Adipocyte (in vitro differentiated cells): ENCODE measurements at regions not wholly inside any gene's neighbourhood (a gene's known extent, or its start where the extent isn't known, plus 50 kb on each side); places are given as distances from the start of the nearest gene placed in this dataset.

ENCODE experiments used
- DNase-seq: peaks from one replicate; pipeline ENCODE4 v3.0.0-alpha.2; 2015; ENCODE audit warnings: low read depth
- H3K27me3 ChIP-seq: replicated peaks from 2 replicates; pipeline ENCODE4 v1.7.0; 2013; ENCODE audit warnings: mild to moderate bottlenecking, low read length, moderate library complexity; ENCODE audit not compliant: control insufficient read depth, insufficient read depth
- H3K36me3 ChIP-seq: 2 replicates; pipeline ENCODE4 v1.7.0; 2013; ENCODE audit warnings: low read length, mild to moderate bottlenecking, moderate library complexity; ENCODE audit not compliant: control insufficient read depth, insufficient read depth, severe bottlenecking
- H3K4me1 ChIP-seq: 2 replicates; pipeline ENCODE4 v1.7.0; 2013; ENCODE audit warnings: mild to moderate bottlenecking, low read length, moderate library complexity; ENCODE audit not compliant: control insufficient read depth, insufficient read depth
- H3K4me3 ChIP-seq: 2 replicates; pipeline ENCODE4 v1.7.0; 2013; ENCODE audit warnings: mild to moderate bottlenecking, low read length, moderate library complexity
- H3K9ac ChIP-seq: 2 replicates; pipeline ENCODE4 v1.7.0; 2013; ENCODE audit warnings: mild to moderate bottlenecking, low read length, moderate library complexity
- H3K9me3 ChIP-seq: 2 replicates; pipeline ENCODE4 v1.7.0; 2013; ENCODE audit warnings: mild to moderate bottlenecking, low read length, moderate library complexity; ENCODE audit not compliant: control insufficient read depth

DNA sequence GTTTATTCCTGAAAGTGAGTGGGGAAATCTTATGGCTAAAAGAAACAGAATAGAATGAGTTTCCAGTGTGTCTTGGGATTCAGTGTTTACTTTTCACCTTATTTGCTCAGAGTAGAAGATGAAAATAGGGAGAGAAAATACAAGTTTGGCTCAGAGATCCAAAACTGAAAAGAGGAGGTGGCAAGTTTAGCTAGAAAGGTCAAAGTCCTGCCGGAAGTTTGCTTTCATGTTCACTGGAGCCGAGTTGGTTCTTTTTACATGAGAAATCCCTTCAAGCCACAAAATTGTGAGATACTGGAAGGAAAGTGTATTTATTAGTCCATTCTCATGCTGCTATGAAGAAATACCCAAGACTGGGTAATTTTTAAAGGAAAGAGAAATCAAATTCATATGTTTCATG is 604.6 kb downstream of the MRPL39 start:
- H3K36me3 ChIP-seq = no peaks in the 10 kb centered on the region
- DNase-seq = no peak
- H3K27me3 ChIP-seq = no peaks in the 10 kb centered on the region
- H3K9me3 ChIP-seq = no peaks in the 10 kb centered on the region
- no peak overlapping the region for H3K4me3 ChIP-seq
- no peak overlapping the region for H3K9ac ChIP-seq
- H3K4me1 ChIP-seq = peaks cover 3% of the 10 kb centered on the region

DNA sequence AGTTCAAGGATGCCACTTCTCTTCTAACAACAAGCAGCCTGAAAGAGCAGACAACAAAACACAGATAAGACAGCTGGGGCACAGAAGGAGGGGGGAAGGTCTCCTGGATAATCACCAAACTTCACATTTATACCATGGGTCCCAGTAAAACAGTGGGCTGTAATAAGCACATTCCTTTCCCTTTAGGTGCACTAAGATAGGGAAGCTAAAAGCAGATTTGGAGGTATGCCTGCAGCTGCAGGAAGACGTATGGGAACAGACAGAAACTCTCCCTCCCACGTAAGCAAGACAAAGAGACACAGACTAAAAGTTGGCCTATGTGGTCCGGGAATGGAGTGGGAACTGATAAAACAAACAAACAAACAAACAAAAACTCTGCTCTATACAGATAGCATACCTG is 612.1 kb downstream of the MRPL39 start:
- Histone ChIP-seq H3K4me3 (no peak overlapping the region), H3K9ac (no peak overlapping the region), H3K36me3 (no peaks in the 10 kb centered on the region), H3K9me3 (no peaks in the 10 kb centered on the region), H3K4me1 (no peaks in the 10 kb centered on the region), H3K27me3 (no peaks in the 10 kb centered on the region)
- no peak for DNase-seq

DNA sequence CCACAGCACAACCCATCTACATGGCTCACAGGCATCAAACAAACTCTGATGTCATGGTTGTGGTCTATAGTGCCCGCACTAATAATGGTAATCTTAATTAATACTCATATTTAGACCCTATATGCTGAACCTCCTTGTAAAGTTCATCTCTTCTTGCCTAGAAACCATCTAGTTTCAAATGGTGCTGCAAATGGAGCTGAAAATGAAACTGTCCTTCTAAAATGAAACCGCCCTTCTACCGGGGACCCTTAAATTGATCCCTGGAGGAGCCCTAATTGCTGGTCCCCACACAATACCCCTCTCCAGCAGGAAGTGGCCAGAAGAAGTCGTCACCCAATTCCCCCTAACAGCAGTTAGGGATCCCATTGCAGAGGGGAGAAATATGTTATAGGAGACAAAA is 612.6 kb downstream of the MRPL39 start:
- no peak for DNase-seq
- Histone ChIP-seq H3K4me1 (no peaks in the 10 kb centered on the region), H3K9ac (no peak overlapping the region), H3K9me3 (no peaks in the 10 kb centered on the region), H3K36me3 (no peaks in the 10 kb centered on the region), H3K4me3 (no peak overlapping the region), H3K27me3 (no peaks in the 10 kb centered on the region)

DNA sequence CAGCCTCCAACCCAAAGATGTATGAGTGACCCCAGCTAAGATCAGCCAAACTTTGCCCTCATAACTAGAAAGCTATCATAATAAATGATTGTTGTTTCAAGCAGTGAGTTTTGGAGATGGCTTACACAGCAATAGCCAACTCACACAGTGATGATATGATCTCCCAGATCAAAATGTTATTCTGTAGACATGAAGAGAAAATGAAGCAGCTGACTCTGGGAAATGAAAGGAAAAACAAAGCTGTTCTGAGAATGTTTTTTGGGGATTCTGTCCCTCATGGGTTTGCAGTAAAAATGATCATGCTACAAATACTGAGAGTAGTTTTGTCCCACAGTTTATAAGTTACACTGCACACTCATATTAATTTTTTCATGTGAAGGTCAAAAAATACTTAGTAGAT is 617.8 kb downstream of the MRPL39 start:
- no peaks in the 10 kb centered on the region for H3K27me3 ChIP-seq
- H3K9me3 ChIP-seq = no peaks in the 10 kb centered on the region
- no peak overlapping the region for H3K4me3 ChIP-seq
- no peaks in the 10 kb centered on the region for H3K36me3 ChIP-seq
- no peaks in the 10 kb centered on the region for H3K4me1 ChIP-seq
- DNase-seq = no peak
- no peak overlapping the region for H3K9ac ChIP-seq

DNA sequence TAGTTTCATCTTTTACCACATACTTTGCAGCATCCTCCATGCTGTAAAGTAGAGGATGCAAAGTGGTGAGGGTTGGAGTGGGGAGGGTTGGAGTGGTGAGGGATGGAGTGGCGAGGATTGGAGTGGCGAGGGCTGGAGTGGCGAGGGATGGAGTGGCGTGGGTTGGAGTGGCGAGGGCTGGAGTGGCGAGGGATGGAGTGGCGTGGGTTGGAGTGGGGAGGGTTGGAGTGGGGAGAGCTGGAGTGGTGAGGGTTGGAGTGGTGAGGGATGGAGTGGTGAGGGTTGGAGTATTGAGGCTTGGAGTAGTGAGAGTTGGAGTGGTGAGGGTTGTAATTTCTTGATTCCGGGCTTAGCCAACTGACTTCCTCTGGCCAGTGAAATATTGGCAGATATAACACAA is 618.3 kb downstream of the MRPL39 start:
- no peaks in the 10 kb centered on the region for H3K36me3 ChIP-seq
- DNase-seq = no peak
- no peaks in the 10 kb centered on the region for H3K4me1 ChIP-seq
- H3K4me3 ChIP-seq = no peak overlapping the region
- no peak overlapping the region for H3K9ac ChIP-seq
- no peaks in the 10 kb centered on the region for H3K9me3 ChIP-seq
- no peaks in the 10 kb centered on the region for H3K27me3 ChIP-seq

DNA sequence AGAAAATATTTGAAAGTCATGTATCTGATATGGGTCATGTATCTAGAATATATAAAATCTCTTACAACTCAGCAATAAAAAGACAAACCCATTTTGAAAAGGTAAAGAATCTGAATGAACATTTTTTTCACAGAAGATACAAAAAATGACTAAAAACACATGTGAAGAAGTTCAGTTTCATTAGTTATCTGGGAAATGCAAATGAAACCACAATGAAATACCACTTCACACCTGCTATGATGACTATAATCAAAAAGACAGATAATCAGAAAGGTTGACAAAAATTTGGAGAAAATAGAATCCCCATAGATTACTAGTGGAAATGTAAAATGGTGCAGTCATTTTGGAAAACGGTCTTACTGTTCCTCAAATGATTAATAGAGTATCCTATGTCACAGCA is 631.0 kb downstream of the MRPL39 start:
- Histone ChIP-seq H3K9me3 (peaks cover 17% of the 10 kb centered on the region), H3K9ac (no peak overlapping the region), H3K4me3 (no peak overlapping the region), H3K36me3 (no peaks in the 10 kb centered on the region), H3K27me3 (no peaks in the 10 kb centered on the region), H3K4me1 (no peaks in the 10 kb centered on the region)
- no peak for DNase-seq

DNA sequence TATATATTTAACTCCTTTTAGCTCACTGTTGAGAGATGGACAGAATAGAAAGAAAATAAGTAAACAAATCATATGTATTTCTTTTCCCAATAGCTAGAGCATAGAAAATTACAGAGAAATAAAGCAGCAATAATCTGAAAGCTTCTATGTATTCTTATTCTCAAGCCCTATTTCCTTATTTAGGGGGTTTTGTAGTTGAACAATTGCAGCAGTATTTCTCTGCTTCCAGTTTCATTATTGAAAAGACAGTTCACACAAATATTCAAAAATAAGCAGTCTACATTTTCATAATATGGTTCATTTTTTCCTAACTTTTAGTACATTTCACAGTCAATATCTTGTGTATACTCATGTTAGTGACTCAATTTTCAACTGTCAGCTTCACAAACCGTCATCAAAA is 638.2 kb downstream of the MRPL39 start:
- H3K9ac ChIP-seq = no peak overlapping the region
- H3K9me3 ChIP-seq = peaks cover 23% of the 10 kb centered on the region
- H3K4me3 ChIP-seq = no peak overlapping the region
- no peaks in the 10 kb centered on the region for H3K27me3 ChIP-seq
- no peaks in the 10 kb centered on the region for H3K36me3 ChIP-seq
- no peak for DNase-seq
- H3K4me1 ChIP-seq = no peaks in the 10 kb centered on the region

DNA sequence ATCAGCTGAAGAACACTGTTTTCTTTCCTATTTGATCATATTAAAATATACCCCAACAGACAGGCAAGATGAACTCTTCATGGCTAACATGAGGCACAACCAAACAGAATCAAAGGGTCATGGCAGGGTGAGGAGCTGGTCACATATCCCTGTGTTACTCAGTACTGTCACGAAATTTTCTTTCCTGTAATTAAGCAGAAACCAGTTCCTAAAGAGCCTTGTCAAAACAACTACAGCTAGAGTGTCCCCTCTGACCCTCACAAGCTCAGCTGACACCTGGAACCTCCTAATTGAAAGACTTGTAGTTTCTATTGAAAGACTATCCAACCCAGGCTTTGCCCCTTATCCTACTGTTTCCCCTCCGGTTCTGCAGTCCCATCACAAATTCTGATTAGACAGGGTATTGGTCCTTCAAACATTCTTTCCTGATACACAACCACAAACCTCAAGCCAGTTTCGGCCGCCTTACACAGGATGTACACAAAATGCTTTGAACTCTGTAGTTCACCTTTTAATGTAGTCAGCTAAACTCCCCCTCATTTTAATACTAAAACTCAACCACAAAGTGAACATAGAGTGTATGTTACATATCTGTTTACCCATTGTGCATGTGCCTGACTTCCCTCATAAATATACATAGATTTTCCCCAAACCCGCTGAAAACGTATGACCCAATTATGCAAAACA is 651.9 kb downstream of the MRPL39 start:
- no peak overlapping the region for H3K9ac ChIP-seq
- no peaks in the 10 kb centered on the region for H3K4me1 ChIP-seq
- no peak overlapping the region for H3K4me3 ChIP-seq
- no peaks in the 10 kb centered on the region for H3K27me3 ChIP-seq
- H3K36me3 ChIP-seq = no peaks in the 10 kb centered on the region
- H3K9me3 ChIP-seq = peaks cover 7% of the 10 kb centered on the region
- no peak for DNase-seq

DNA sequence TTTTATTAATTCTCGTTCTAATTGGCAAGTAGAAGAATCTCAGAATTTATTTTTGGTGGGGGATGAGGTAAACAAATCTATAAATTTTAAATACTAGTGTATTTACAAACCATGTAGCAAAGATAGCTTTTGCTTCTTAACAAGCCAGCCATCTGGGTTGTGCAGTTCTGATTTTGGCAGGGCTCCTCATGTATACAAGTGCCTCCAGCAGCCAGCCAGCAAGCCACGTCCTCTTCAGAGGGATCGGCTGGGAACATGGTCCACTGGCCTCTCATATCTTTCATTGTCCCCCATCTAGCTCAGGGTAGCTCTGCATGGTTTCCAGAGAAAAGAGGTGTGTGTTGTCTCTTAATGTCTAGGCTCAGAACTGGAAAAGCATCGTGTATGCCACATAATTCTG is 659.1 kb downstream of the MRPL39 start:
- H3K4me3 ChIP-seq = no peak overlapping the region
- H3K27me3 ChIP-seq = no peaks in the 10 kb centered on the region
- no peaks in the 10 kb centered on the region for H3K9me3 ChIP-seq
- no peaks in the 10 kb centered on the region for H3K36me3 ChIP-seq
- DNase-seq = no peak
- H3K4me1 ChIP-seq = no peaks in the 10 kb centered on the region
- H3K9ac ChIP-seq = no peak overlapping the region

DNA sequence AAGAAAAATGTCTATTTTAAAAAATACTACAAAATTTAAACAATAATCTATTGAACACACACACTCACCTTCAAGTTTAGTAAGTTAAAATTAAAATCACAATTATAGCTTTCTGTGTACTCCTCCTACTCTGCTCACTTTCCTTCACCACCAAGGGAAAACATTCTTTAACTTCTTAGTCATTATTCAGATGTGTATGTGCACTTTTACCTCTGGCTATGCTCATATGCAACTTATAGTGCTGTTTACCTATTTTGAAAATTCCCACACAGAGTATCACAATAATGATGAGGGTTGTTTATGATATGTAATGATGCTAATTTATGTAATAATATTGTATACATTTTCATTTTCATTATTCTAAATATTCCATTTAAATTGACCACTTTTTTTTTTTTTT is 661.4 kb downstream of the MRPL39 start:
- no peak overlapping the region for H3K9ac ChIP-seq
- DNase-seq = no peak
- H3K4me3 ChIP-seq = no peak overlapping the region

DNA sequence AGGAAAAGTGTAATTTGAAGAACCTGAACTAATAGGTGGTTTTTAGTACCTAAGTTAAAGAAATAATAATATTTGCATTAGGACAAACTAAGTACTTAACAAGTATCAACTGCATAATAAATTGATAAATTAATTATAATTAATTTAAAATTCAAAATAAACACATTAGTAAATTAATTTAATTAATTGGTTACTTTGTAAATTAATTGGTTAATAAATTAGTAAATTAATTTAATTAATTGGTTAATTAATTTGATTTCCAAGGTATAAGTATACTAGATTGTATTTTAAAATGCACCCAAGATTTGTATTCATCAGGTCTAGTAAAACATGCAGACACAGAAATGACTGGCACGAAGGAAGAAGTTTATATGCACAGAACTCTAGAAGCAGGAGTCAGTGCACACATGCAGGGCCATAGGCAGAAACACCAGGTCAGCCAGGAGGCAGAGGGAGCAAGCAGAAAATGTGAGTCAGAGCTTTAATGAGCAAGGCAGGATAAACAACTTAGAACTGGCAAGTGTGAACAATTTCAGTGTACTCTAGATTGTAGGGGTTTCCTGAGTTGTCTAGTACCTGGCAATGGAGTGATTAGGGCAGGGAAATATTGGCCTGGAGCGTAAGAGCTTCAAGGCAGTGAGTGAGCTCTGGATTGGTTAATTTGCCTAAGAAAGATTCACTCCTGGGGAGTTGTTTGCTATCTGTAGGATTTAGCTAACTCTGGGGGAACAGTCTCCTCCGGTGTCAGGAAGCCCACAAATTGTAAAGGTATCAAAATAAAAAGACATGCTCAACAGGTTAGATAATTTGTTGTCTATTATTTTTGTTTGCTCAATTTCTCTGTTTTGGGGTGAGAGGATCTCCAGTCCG is 665.7 kb downstream of the MRPL39 start:
- Histone ChIP-seq H3K9ac (no peak overlapping the region), H3K36me3 (no peaks in the 10 kb centered on the region), H3K4me1 (no peaks in the 10 kb centered on the region), H3K4me3 (no peak overlapping the region), H3K9me3 (no peaks in the 10 kb centered on the region), H3K27me3 (no peaks in the 10 kb centered on the region)
- no peak for DNase-seq

More for the DNA sequence above, 661.4 kb downstream of the MRPL39 start:
- H3K4me1 ChIP-seq = no peaks in the 10 kb centered on the region
- H3K27me3 ChIP-seq = no peaks in the 10 kb centered on the region
- H3K9me3 ChIP-seq = no peaks in the 10 kb centered on the region
- no peaks in the 10 kb centered on the region for H3K36me3 ChIP-seq
